ENCODE measurements at regions not wholly inside any gene's neighbourhood (a gene's known extent, or its start where the extent isn't known, plus 50 kb on each side); places are given as distances from the start of the nearest gene placed in this dataset.

DNA sequence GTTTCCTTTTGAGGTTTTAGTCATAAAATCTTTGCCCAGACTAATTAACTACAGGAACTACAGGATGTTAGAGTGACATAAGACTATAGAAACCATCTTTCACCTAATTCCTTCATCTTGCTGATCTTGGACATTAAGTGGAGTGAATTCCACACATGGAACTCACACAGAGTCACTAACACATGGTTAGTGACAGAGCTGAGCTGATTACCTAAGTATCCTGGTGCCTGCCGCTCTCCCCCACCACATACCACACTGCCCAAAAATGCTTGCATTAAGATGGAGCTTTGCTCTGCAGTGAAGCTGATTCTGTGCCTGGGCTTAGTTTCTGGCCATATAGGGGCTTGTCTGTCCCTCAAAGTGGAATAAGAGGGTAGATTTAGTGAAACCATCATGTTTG is 332.9 kb upstream of the NT5C1B start:
- no peak for DNase-seq

DNA sequence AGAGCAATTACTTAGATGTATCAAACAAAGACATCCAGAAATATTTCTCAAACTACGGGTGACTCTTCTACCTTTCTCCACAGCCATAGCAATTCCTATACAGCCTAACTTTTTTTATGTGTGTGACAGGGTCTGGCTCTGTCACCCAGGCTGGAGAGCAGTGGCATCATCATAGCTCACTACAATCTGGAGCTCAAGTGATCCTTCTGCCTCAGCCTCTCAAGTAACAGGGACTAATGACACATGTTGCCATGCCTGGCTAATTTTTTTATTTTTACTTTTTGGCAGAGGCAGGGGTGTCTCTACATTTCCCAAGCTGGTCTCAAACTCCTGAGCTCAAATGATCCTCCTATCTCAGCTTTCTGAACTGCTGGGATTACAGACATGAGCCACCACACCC is 328.9 kb upstream of the NT5C1B start:
- DNase-seq: no peak

DNA sequence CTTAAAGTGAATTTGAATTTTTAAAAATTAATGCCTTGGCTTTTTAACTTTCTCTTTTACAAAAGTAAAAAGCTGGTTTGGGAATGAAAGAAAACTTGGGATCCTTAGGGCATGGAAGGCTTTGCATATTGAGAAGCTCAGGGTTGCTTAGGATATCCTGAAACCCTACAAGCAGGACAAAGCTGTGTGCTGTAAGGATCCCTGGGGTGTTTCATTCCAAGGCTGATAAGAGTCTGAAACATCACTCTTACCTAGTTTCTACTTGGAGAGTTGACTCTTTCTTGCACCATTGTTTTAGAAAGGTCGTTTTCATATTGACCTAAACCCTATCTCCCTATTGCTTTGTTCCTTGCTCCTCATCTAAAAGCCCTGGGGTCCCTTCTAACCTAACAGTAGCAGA is 325.9 kb upstream of the NT5C1B start:
- no peak for DNase-seq

DNA sequence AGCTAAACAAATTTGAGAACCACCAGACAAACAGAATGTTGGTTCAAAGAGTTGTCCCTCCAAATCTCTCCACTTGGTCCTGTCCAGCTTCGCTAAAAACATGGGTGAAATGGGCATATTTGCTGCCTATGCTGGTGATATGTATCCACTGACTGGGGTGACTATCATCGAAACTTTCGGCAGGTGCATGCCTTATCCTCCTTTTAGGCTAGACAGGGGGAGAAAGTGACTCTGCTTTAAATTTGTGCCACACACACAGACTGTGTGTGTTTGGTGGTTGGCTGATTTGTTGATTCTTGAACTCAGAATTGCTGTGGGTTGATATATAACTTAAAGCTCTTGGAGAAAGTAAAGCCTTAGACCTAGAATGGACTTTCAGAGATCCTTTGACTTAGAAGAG is 324.1 kb upstream of the NT5C1B start:
- no peak for DNase-seq

DNA sequence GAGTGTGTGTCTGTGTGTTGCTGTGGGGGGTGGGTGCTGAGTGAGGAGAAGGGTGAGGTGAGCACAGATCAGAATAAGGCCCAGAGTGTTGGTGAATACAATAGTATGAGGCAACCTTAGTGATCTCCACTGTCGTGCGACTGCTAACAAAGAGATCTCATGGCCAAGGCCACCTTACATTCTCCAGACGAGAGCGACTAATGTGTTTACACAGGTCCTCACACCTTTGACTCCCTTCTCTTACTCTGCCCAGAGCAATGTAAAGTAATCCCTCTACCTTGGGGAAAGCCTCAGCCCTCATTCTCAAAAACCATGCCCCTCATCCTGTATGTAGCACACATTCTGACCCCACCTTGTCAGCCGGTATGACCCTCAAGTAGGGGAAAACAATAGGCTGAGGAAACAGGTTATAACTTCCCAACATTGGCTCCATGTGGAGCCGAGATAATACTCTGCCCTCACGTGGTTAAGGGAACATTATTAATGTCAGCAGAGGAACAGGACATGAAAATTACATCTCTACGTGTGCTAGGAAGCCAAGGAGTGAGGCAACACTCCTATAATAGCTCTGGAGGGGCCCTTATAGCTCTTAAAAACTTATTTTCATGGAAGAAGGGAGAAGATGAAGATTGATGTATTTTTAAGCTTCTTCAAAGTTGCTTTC is 323.0 kb upstream of the NT5C1B start:
- no peak for DNase-seq

DNA sequence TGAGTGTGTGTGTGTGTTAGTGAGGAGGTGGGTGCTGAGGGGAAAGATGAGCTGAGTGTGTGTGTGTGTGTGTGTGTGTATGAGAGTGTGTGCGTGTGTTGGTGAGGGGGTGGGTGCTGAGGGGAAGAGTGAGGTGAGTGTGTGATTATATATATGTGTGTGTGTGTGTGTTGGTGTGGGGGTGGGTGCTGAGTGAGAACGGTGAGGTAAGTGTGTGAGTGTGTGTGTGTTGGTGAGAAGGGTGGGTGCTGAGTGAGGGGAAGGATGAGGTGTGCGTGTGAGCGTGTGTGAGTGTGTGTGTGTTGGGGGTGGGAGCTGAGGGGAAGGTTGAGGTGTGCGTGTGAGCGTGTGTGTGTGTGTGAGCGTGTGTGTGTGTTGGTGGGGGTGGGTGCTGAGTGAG is 322.0 kb upstream of the NT5C1B start:
- no peak for DNase-seq

DNA sequence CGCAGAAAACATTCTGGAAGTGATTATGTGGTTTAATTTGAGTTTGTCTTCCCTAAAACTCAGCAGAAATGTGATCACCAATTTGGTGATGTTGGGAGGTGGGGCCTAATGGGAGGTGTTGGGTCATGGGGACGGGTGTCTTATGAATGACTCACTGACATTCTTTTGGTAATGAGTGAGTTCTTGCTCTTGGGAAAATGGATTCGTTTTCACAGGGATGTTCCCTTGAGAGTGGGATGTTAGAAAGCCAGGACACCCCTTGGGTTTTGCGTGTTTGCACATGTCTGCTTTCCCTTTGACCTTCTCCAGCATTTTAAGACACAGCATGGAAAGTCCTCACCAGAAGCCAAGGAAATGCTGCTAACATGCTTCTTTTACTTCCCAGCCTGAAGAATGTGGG is 321.5 kb upstream of the NT5C1B start:
- no peak for DNase-seq

DNA sequence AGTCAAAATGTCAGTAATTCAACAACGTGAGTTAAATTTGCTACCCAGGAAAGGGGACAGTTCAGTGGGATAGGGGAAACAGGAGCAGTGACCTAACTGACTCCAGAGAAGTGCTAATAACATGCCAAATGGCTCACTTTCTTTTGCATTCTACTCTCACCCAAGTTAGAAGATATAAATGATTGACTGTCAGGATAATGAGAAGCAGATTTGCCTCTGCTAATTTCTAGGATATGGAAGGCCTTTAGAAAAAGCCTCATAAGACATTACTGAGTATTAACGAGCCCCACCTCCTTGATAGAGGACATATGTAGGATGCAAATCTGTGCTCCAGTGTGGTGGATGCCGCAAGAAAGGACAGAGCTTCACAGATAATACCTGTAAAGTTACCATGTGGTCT is 318.6 kb upstream of the NT5C1B start:
- no peak for DNase-seq

DNA sequence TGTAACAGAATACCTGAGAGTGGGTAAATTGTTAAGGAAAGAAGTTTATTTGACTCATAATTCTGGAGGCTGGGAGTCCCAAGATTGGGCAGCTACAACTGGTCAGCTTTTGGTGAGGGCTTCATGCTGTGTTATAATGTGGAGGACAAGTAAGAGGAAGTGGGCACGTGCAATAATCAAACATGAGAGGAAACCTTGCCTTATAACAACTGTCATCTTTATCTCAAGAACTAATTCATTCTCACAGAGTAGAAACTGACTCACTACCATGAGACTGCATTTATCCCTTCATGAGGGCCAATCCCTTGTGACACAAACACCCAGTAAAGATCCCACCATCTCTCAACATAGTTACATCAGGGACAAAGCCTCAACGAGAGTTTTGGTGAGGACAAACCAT is 318.1 kb upstream of the NT5C1B start:
- no peak for DNase-seq

DNA sequence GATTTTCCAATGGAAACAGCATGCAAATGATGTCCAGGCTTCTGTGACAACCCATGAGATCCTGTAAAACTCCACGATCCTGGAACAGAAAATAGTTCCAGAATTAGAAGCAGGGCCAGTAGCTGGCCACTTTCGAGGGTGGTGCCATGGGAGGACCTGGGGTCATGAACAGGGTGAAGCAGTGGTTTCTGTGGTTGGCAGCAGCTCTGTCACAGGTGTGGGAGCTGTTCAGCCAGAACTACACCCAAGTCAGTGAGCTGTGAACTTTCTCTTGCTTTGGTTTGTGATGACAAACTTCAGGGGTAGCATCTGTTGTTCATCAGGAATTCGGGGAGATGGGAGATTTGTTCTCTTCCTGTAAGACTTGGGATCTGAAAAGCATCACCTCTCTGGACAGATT is 314.4 kb upstream of the NT5C1B start:
- no peak for DNase-seq

DNA sequence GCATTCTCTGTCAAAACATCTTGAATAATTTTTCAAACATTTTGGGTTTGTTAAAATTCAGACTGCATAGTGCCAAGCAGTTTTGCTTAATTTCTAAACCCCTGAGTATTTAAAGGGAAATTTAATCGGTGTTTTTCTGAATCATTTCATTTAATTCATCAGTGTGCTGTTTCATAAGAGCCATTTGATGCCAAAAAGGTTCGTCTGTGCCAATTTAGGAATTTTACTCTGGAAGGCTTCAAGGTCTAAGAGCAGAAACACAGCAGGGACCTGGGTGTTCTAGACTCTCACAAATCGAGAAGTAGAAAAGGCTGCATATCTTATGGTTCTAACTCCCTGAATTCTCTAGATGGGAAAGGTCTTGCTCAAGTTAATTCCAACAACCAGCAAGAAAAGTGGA is 311.9 kb upstream of the NT5C1B start:
- no peak for DNase-seq

DNA sequence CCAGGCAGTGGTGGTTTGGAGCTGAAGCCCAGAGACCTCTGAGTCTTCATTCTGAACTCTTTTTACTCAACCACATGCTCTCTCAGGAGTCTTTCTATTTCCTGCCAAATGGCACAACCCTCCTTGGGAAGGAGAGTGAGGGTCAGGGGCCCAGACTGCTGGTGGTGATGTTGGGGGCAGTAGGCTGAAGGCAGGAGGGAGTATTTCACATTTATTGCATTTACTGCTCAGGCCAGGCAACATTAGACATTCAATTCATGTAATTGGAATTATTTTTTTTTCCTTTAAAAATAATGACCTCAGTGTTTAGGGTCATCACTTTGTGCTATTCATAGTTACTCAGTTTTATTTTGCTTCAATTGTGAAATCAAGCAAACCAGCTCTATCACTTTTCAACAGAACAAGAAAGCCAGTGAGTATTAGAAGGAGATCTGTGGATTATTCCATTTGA is 311.3 kb upstream of the NT5C1B start:
- DNase-seq: no peak

DNA sequence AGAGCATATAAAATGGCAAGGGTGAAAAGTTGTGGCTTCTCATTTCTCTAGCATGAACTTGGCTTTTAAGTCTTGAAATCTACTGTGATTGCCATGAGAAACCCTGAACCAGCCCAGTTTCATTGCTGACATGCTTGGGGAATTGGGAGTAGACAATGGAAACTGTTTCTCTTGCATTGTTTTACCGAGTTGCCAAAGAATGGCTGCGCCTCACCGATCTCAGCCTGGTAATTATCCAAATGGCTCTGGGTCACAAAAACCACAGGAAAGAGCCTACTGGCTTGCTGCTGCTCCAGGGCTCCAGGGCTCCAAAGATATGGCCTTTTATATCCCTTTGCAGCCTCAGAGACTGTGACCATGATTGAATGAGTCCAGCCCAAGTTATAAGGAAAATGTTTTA is 310.4 kb upstream of the NT5C1B start:
- DNase-seq: no peak

DNA sequence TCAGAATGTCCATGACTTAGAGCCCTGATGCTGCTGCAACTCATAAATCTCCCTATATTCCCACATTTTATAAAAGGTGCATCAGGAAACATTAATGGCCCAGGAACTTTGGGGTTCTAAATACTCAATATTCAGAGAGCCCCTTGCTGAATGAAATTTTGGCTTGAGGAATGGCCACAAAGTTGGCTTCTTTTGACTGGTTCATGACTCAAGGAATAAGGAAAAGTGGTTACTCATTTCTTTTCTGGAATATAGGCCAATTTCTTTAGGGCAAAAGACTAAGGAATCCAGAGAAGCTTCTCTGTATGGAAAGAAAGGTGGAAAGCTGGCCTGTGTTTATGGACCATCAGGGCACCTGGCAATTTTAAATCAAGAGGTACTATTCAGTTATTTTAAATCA is 308.9 kb upstream of the NT5C1B start:
- no peak for DNase-seq

DNA sequence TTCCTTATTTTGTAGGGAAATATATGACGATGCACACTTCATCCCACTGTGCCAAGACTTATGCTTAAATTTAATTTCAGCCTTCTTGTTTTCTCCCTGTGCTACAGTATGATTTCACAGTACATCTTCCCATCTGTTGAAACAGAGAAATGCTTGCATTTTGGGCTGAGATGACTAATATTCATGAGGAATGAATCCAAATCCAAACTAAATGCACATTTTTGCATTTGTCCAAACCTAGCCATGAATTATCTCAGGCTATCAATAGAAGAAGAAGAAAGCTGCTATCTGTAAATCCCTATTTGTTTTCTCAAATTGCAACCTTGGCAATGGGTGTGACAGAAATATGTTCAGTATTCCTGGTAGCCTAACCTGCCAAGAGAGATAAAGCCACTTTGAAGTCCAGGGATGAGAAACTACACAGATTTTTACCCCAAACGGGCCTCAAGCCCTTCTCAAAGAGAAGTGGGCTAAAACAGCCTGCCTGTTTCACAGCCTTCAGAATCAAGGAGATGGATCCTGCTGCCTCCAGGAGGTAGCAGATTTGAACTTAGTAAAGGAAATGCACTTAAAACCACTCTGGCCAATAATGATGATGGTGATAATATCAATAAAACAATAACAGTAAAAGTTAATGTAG is 306.9 kb upstream of the NT5C1B start:
- no peak for DNase-seq

DNA sequence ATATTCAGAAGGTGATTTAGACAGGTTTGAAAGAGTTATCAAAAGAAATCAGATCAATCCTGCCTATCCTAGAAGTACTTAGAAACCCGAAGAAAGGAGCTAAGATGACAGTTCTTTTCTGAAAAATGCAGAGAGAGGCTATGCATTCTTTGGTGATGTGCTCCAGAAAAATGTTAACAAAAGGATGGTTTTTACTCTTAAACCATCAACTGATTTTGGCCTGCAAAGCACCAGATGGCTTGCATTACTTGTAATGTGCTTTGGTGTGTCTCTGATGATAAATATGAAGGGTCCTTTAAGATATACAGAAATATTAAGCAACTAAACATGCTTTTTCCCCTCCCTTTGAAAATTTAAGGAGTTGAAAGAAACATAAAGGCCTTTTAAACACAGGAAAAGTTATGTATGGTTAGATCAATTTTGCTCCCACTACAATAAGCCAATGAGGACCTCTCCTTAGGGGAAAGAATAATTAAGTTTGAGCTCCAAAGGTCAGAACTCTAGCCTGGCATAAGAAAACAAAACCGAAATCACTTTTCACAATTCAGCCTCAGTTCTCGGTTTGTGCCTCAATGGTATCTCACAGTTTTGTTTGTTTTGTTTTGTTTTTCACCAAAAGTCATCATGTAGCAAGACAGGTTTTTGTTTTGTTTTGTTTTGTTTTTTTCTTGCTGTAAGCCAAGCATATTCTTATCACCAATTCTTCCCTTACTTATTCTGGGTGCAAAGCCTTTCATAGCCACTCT is 302.4 kb upstream of the NT5C1B start:
- DNase-seq: no peak

DNA sequence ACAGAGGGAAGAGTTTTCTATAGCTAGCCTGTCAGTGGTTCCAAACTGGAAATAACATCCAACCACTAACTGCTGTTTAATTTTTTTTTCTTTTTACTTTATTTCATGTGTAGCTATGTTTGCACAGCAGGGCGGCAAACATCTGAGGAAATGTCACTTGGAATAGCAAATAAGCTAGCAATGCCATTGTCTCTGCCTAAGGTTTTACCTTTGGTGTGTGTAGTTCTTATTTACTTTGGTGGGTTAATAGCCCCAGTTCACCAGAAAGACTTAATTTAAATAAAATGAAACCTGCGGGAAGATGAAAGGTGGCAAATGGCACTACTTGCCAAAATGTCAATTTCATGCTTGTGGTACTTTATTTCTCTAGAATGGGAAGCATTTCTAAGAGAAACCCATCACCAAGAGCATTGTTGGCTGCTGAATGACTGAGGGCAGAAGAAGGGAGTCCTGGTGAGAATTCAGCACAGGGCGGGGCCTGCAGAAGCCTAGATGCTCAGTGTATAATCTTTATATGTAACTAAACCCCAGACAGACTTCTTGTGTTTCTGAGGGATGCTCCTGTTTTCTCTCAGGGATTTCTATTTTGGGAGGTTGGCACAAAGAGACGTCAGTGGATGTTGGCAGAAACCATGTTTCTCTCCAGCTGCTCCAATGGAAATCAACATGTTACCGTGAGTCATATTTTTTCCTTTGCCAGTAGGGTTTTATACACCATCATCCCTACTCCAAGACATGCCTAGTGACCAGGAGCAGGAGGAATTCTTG is 300.4 kb upstream of the NT5C1B start:
- DNase-seq: no peak

DNA sequence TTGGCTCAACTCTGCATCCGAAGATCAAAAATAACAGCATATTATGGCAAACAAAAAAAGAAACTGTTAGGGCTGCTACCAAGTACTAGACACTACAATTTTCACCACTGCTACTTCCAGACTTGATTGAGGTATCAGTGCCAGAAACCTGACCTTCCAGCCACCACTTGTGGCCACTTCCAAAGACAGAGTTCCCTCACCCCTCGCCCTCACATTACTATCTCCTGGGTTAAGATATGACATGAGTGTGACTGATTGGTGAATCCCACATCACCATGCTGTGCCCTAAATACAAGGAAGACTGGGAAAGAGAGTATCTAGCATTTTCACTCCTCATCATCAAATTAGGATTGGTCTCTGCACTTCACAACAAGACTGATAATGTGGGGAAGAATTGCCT is 296.1 kb upstream of the NT5C1B start:
- no peak for DNase-seq

DNA sequence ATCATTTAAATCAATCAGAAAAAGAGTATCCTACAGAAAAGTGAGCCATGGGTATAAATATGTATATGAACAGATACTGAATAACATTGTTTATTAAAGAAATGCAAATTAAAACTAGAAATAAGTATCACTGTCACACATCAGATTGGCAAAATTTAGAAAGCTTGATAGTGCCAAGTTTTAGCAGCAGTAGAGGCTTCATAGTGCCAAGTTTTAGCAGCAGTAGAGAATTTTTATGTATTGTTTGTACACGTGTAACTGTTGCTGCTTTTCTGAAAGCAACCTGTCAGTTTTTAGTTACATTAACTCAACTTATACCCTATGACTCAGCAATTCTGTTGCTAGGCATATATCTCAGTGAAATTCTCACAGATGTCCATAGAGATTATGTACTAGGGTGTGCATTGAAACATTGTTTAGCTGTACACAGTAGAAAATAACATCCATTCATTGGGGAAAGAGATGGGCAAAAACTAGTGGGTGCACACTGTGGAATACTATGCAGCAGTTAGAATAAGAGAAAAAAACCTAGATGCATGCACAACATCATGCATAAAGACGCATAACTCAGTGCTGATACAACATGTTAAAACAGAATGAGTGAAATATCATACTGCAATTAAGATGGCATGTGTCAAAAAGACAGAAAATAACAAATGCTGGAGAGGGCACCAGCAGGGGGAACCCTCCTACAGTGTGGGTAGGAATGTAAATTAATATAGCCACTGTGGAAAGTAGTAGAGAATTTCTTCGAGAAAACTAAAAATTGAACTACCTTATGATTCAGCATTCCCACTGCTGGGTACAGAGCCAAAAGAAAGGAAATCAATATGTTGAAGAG is 294.5 kb upstream of the NT5C1B start:
- no peak for DNase-seq

DNA sequence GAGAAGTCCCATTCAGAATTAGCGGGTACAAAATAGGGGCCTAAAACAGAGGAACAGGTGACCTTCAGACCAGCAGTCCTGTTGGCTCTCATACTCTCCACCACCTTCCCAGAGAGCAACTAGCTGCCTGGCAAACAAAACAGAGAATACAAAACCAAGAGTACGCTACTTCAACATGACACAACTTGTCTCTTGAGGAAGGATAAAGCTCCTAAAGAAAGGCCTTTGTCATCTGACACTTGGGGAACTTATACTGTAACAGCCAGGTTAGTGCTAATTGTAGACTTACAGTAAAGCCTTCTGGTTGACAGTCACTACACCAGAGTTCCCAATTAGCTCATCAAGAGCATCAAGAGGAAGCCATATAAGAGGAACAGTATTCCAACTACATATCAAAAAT is 282.1 kb upstream of the NT5C1B start:
- DNase-seq: no peak

DNA sequence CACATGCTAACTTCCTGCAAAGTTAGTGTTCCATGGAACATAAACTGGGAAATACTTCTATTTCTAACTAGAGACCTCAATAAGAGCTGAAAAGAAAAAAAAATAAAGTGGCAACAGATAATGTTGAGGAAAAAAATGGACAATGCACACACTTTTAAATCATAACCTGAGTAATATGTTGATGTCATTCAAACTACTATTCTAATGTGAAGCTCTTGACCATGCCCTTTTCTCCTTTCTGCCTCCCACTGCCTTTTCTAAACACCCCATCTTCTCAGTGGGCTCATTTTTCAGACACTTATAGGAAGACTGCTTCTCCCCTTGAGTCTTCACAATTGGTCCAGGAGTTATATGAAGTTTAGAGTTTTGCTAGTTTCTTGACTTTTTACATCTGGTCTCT is 280.9 kb upstream of the NT5C1B start:
- DNase-seq: no peak

DNA sequence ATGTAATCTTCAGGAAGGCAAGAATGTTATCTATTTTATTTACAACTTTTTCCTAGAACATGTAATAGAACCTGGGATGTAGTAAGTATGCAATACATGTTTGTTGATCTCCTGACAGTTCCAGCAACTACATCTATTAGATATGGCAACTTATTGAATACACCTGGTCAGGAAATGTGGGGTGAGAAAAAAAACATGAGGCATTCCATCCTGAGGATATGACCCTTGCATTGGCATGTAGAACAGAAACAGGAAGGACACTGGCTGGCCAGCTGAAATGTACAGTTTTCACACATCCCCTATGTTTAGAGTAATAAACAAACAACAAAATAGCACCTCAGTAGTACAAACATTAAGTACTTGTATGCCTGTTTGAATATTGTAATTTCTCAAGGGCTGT is 272.6 kb upstream of the NT5C1B start:
- no peak for DNase-seq

DNA sequence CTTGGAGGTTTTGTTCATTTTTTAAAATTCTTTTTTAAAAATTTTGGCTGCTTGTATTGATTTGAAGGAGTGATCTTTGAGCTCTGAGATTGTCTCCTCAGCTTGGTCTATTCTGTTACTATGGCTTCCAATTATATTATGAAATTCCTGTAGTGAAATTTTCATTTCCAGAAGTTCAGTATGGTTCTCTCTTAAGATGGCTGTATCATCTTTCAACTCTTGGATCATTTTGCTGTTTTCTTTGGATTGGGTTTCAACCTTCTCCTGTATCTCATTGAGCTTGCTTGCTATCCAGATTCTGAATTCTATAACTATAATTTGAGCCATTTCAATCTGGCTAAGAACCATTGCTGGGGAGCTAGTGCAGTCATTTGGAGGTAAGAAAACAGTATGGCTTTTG is 270.8 kb upstream of the NT5C1B start:
- no peak for DNase-seq

Data from MV-4-11 (cell line).